Fibroblast of pulmonary artery (primary cell): ENCODE measurements at regions not wholly inside any gene's neighbourhood (a gene's known extent, or its start where the extent isn't known, plus 50 kb on each side); places are given as distances from the start of the nearest gene placed in this dataset.

ENCODE experiments used
- DNase-seq: peaks from one replicate; pipeline ENCODE4 v3.0.0-alpha.2; 2010; ENCODE audit warnings: low read depth
- H3K4me3 ChIP-seq: replicated peaks from 2 replicates; pipeline ENCODE4 v1.5.1; 2011; ENCODE audit warnings: low read depth, mild to moderate bottlenecking, control low read depth, low read length, moderate library complexity
- TF ChIP-seq, protein P1 (sequence below): IDR thresholded peaks from 2 replicates; pipeline ENCODE4 v1.5.1; 2011; ENCODE audit warnings: mild to moderate bottlenecking, control low read depth, low read length, inconsistent platforms; ENCODE audit errors: missing control alignments

DNA sequence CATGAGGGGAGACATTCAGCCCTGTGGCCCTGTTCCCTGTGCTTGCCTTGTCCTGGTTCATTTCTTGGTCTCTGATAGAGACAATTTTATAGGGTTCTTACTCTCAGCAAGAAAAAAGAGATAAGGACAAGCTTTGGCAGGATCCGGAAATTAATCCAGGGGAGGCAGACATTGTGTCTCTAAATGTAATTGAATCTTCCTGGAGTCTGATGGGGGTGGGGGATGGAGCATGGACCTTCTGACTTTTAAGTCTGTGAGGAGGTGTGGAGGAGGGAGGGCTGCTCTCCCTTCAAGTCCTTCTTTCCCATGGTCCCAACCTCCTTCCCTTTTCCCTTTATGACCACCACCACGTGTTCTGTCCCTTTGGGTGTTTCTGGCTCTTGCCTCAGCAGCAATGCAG is 512.7 kb downstream of the DHX35 start:
- no peak overlapping the region for H3K4me3 ChIP-seq
- TF ChIP-seq, protein P1, sequence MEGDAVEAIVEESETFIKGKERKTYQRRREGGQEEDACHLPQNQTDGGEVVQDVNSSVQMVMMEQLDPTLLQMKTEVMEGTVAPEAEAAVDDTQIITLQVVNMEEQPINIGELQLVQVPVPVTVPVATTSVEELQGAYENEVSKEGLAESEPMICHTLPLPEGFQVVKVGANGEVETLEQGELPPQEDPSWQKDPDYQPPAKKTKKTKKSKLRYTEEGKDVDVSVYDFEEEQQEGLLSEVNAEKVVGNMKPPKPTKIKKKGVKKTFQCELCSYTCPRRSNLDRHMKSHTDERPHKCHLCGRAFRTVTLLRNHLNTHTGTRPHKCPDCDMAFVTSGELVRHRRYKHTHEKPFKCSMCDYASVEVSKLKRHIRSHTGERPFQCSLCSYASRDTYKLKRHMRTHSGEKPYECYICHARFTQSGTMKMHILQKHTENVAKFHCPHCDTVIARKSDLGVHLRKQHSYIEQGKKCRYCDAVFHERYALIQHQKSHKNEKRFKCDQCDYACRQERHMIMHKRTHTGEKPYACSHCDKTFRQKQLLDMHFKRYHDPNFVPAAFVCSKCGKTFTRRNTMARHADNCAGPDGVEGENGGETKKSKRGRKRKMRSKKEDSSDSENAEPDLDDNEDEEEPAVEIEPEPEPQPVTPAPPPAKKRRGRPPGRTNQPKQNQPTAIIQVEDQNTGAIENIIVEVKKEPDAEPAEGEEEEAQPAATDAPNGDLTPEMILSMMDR: no peak

DNA sequence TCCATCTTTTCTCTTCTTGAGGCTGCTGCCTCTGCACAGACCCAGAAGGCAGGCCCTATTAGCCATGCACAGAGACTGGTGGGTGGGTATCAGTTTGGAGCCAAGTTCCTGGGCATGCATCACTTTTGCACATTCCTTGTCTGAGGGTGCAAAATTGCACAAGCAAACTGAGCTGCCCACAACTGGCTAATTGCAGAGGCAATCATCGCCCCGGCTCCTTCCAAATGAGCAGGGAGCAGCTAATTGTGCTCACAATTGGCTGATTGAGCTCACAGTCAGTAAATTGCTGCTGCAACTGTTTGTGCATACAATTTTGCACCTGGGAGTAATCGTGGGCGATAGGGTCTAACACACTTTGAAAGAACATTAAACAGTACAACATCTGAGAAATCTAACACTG is 511.4 kb downstream of the DHX35 start:
- TF ChIP-seq, protein P1: no peak
- DNase-seq: no peak
- no peak overlapping the region for H3K4me3 ChIP-seq

More for the DNA sequence above, 512.7 kb downstream of the DHX35 start:
- no peak for DNase-seq

DNA sequence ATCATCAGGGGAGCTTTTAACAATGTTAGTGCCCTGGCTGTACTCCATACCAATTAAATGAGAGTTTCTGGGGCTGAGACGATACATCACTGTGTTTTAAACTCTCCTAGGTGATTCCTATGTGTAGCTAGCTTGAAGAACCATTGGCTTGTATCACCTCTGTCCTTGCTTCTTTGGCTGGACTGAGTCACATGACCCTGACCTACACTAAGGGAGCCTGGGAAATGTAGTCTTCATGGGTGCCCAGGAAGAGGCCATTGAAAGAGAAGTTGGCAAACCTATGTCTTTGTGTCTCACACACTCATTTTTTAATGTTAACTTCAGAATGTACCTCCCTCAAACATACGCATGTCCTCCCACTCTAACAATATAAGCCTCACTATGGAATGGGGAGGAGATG is 506.6 kb downstream of the DHX35 start:
- no peak for DNase-seq
- TF ChIP-seq, protein P1: no peak
- H3K4me3 ChIP-seq: no peak overlapping the region

DNA sequence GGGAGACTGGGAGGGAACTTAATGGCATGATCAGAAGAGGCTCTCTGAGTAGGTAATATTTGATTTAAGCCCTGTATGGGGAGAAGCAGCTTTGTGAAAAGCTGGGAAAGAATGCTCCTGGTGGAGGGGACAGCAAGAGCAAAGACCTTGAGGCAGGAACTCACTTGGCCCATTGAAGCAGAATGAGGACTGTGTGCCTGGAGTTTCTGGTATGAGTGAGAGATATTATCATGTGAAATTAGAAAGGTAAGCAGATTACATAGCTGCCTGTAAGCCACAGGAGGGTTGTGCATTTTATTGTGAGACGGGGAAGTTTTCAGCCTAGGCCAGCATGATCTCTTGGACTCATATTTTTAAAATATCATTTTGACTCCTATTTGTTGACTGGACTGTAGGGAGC is 502.1 kb downstream of the DHX35 start:
- no peak for DNase-seq

DNA sequence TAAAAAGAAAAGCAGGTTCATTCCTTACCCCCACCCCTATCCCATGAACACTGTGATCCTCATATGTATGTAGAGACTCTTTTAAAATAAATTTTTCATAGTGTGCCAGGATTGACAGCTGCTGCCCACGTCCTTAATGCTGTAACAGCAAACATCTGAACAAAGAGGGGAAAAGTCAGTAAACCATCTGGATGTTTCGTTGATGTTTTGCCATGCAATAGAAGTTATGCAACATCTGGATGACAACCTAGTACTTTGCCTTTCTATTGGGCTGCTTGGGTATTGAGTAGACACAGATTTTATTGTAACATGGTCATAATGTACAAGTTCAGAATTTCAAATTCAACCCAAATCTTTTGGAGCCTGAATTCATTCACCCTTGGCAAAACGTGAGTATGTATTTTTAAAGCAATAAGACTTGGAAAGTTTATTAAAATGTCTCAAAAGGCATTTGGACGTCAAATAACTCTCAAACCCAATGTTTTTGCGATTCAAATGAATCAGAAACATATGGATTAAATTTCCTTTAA is 500.3 kb downstream of the DHX35 start:
- TF ChIP-seq, protein P1: no peak
- DNase-seq: no peak
- H3K4me3 ChIP-seq: no peak overlapping the region

More for the DNA sequence above, 502.1 kb downstream of the DHX35 start:
- TF ChIP-seq, protein P1: no peak
- no peak overlapping the region for H3K4me3 ChIP-seq

DNA sequence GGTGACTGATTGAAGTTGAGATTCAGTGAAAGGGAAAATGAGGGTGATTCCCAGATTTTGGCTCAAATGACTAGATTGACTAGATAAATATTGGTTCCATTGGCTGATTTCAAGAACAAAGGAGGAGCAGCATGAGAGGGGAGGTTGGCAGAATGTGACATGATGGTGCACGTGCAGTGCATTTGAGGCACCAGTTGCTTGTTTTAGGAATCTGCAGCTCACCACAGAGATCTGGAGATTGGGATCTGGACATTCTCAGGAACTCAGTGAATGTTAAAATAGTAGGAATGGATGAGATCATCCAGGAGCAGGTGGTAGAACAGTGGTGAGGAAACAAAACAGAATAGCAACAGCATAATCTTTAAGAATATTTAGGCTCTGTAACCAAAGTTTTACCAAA is 496.3 kb downstream of the DHX35 start:
- no peak overlapping the region for H3K4me3 ChIP-seq
- no peak for DNase-seq
- TF ChIP-seq, protein P1: no peak

DNA sequence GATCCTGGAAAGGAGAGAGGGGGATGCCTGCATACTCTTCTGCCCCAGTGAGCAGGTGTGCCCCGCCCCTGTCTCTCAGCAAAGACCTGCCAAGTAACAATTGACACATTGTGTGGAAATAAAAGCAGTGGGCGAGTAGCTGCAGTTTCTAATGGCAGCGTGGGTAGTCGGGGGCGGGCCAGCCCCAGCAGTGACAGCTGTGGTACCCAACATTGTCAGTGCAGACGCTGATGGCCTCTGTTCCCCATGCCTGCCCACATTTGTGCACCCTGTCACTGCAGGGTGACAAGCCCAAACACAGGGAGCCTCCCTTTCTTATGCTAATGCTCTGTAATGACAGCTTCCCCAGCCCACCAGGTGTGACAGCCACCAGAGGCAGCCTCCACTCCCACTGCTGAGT is 491.7 kb downstream of the DHX35 start:
- no peak for DNase-seq
- TF ChIP-seq, protein P1: no peak
- H3K4me3 ChIP-seq: no peak overlapping the region
